PC-9 (cell line): ENCODE measurements at regions not wholly inside any gene's neighbourhood (a gene's known extent, or its start where the extent isn't known, plus 50 kb on each side); places are given as distances from the start of the nearest gene placed in this dataset.

ENCODE experiments used
- EZH2 ChIP-seq: fragments of 200-600 bp; sonication (generic); IDR thresholded peaks from 2 replicates; pipeline ENCODE4 v1.8.0; 2017; ENCODE audit warnings: antibody characterized with exemption, low read depth
- TF ChIP-seq, protein P1 (sequence below): fragments of 200-600 bp; sonication (generic); conservative IDR thresholded peaks from 2 replicates; pipeline ENCODE4 v1.6.1; 2017; ENCODE audit warnings: mixed run types, antibody characterized with exemption, mild to moderate bottlenecking, moderate library complexity

- TF ChIP-seq, protein P1, sequence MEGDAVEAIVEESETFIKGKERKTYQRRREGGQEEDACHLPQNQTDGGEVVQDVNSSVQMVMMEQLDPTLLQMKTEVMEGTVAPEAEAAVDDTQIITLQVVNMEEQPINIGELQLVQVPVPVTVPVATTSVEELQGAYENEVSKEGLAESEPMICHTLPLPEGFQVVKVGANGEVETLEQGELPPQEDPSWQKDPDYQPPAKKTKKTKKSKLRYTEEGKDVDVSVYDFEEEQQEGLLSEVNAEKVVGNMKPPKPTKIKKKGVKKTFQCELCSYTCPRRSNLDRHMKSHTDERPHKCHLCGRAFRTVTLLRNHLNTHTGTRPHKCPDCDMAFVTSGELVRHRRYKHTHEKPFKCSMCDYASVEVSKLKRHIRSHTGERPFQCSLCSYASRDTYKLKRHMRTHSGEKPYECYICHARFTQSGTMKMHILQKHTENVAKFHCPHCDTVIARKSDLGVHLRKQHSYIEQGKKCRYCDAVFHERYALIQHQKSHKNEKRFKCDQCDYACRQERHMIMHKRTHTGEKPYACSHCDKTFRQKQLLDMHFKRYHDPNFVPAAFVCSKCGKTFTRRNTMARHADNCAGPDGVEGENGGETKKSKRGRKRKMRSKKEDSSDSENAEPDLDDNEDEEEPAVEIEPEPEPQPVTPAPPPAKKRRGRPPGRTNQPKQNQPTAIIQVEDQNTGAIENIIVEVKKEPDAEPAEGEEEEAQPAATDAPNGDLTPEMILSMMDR: no peak
- no peak for TF ChIP-seq EZH2
These were observed 253.9 kb upstream of the KLHL29 start for GRCh38 chr2:23131066-23131575.
